GM23338 (cell line): ENCODE measurements at regions not wholly inside any gene's neighbourhood (a gene's known extent, or its start where the extent isn't known, plus 50 kb on each side); places are given as distances from the start of the nearest gene placed in this dataset.

Source experiments
- CREB1 ChIP-seq: fragments of 250-450 bp; sonication (Bioruptor Pico); IDR thresholded peaks from 2 replicates; pipeline ENCODE4 v1.5.0; 2020; ENCODE audit warnings: low read depth, mild to moderate bottlenecking, moderate library complexity
- EZH2 ChIP-seq: fragments of 200-600 bp; sonication (generic); IDR thresholded peaks from one replicate; pipeline ENCODE4 v1.8.0; 2017; ENCODE audit warnings: antibody characterized with exemption, mild to moderate bottlenecking, low read depth; ENCODE audit not compliant: unreplicated experiment
- EZH2phosphoT487 ChIP-seq: fragments of 200-600 bp; sonication (generic); IDR thresholded peaks from one replicate; pipeline ENCODE4 v1.8.1; 2018; ENCODE audit warnings: antibody characterized with exemption; ENCODE audit not compliant: unreplicated experiment
- JUNB ChIP-seq: IDR thresholded peaks from one replicate; pipeline ENCODE4 v1.6.1; 2016; ENCODE audit warnings: antibody characterized with exemption; ENCODE audit not compliant: unreplicated experiment
- NANOG ChIP-seq: IDR thresholded peaks from 2 replicates; pipeline ENCODE4 v1.6.1; 2016; ENCODE audit warnings: antibody characterized with exemption, borderline replicate concordance
- POLR2AphosphoS5 ChIP-seq: IDR thresholded peaks from 2 replicates; pipeline ENCODE4 v1.6.1; 2016; ENCODE audit warnings: antibody characterized with exemption, low read depth
- REST ChIP-seq: IDR thresholded peaks from one replicate; pipeline ENCODE4 v1.6.1; 2018; ENCODE audit warnings: antibody characterized with exemption; ENCODE audit not compliant: unreplicated experiment
- STAT1 ChIP-seq: IDR thresholded peaks from one replicate; pipeline ENCODE4 v1.6.1; 2016; ENCODE audit warnings: antibody characterized with exemption; ENCODE audit not compliant: unreplicated experiment
- TF ChIP-seq, protein P1 (sequence below), 2 experiments: fragments of 200-600 bp in 1 of 2; sonication (generic) in 1 of 2; conservative IDR thresholded peaks; 2 replicates each; pipeline versions ENCODE4 v1.5.1 to v1.6.1; 2016 to 2017; ENCODE audit warnings: antibody characterized with exemption in 2 of 2, low read depth in 2 of 2, mild to moderate bottlenecking in 2 of 2, moderate library complexity in 1 of 2
- TF ChIP-seq, protein P2 (sequence below): fragments of 250-450 bp; sonication (Bioruptor Pico); IDR thresholded peaks from 2 replicates; pipeline ENCODE4 v1.5.0; 2020; ENCODE audit warnings: mild to moderate bottlenecking, moderate library complexity

DNA sequence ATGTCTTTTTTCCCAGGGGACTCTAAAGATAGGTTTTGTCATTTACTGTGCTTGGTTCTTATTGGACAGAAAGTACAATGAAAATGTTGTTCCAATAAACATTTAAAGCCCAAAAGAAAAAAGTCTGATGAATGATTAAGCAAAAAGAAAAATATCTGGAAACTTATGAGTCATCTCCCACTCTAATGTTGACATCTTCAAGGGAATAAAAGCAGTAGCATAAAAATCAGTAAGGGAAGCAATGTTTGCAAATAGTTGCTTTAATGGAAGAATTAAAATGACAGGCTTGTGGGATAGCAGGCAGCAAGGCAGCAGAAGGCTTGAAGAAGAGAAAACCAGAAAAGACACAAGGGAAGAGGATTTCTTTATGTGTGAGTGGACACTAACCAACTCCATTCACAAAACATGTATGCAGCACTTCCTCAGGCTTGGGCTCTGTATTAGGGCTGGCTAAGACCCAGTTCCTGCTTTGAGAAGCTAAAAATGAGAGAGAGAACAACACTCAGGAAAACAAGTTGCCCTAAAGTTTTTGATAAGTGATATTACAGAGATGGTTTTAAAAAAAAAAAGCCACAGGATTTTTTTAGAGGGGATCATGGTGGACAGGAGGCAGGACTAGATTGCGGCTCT, 263.2 kb upstream of the NT5E start:
- TF ChIP-seq REST (no peak), EZH2 (no peak), POLR2AphosphoS5 (no peak), STAT1 (no peak), NANOG (no peak), CREB1 (no peak), JUNB (no peak), EZH2phosphoT487 (no peak)
- TF ChIP-seq, protein P1, sequence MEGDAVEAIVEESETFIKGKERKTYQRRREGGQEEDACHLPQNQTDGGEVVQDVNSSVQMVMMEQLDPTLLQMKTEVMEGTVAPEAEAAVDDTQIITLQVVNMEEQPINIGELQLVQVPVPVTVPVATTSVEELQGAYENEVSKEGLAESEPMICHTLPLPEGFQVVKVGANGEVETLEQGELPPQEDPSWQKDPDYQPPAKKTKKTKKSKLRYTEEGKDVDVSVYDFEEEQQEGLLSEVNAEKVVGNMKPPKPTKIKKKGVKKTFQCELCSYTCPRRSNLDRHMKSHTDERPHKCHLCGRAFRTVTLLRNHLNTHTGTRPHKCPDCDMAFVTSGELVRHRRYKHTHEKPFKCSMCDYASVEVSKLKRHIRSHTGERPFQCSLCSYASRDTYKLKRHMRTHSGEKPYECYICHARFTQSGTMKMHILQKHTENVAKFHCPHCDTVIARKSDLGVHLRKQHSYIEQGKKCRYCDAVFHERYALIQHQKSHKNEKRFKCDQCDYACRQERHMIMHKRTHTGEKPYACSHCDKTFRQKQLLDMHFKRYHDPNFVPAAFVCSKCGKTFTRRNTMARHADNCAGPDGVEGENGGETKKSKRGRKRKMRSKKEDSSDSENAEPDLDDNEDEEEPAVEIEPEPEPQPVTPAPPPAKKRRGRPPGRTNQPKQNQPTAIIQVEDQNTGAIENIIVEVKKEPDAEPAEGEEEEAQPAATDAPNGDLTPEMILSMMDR (conservative IDR thresholded peaks at IDR 0.05; ENCODE audit: low read depth in 2 of 2) = no peak
- TF ChIP-seq, protein P2, sequence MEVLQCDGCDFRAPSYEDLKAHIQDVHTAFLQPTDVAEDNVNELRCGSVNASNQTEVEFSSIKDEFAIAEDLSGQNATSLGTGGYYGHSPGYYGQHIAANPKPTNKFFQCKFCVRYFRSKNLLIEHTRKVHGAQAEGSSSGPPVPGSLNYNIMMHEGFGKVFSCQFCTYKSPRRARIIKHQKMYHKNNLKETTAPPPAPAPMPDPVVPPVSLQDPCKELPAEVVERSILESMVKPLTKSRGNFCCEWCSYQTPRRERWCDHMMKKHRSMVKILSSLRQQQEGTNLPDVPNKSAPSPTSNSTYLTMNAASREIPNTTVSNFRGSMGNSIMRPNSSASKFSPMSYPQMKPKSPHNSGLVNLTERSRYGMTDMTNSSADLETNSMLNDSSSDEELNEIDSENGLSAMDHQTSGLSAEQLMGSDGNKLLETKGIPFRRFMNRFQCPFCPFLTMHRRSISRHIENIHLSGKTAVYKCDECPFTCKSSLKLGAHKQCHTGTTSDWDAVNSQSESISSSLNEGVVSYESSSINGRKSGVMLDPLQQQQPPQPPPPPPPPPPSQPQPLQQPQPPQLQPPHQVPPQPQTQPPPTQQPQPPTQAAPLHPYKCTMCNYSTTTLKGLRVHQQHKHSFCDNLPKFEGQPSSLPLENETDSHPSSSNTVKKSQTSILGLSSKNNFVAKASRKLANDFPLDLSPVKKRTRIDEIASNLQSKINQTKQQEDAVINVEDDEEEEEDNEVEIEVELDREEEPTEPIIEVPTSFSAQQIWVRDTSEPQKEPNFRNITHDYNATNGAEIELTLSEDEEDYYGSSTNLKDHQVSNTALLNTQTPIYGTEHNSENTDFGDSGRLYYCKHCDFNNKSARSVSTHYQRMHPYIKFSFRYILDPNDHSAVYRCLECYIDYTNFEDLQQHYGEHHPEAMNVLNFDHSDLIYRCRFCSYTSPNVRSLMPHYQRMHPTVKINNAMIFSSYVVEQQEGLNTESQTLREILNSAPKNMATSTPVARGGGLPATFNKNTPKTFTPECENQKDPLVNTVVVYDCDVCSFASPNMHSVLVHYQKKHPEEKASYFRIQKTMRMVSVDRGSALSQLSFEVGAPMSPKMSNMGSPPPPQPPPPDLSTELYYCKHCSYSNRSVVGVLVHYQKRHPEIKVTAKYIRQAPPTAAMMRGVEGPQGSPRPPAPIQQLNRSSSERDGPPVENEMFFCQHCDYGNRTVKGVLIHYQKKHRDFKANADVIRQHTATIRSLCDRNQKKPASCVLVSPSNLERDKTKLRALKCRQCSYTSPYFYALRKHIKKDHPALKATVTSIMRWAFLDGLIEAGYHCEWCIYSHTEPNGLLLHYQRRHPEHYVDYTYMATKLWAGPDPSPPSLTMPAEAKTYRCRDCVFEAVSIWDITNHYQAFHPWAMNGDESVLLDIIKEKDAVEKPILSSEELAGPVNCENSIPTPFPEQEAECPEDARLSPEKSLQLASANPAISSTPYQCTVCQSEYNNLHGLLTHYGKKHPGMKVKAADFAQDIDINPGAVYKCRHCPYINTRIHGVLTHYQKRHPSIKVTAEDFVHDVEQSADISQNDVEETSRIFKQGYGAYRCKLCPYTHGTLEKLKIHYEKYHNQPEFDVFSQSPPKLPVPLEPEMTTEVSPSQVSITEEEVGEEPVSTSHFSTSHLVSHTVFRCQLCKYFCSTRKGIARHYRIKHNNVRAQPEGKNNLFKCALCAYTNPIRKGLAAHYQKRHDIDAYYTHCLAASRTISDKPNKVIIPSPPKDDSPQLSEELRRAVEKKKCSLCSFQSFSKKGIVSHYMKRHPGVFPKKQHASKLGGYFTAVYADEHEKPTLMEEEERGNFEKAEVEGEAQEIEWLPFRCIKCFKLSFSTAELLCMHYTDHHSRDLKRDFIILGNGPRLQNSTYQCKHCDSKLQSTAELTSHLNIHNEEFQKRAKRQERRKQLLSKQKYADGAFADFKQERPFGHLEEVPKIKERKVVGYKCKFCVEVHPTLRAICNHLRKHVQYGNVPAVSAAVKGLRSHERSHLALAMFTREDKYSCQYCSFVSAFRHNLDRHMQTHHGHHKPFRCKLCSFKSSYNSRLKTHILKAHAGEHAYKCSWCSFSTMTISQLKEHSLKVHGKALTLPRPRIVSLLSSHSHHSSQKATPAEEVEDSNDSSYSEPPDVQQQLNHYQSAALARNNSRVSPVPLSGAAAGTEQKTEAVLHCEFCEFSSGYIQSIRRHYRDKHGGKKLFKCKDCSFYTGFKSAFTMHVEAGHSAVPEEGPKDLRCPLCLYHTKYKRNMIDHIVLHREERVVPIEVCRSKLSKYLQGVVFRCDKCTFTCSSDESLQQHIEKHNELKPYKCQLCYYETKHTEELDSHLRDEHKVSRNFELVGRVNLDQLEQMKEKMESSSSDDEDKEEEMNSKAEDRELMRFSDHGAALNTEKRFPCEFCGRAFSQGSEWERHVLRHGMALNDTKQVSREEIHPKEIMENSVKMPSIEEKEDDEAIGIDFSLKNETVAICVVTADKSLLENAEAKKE (CRISPR knock-in tag) = no peak
